B cell (primary cell): ENCODE measurements at regions not wholly inside any gene's neighbourhood (a gene's known extent, or its start where the extent isn't known, plus 50 kb on each side); places are given as distances from the start of the nearest gene placed in this dataset.

Experiments used
- EZH2 ChIP-seq: IDR thresholded peaks from 2 replicates; pipeline ENCODE4 v1.6.1; 2012; ENCODE audit warnings: borderline replicate concordance, low read depth, mild to moderate bottlenecking, moderate library complexity, low read length; ENCODE audit not compliant: insufficient read depth, poor library complexity, severe bottlenecking
- TF ChIP-seq, protein P1 (sequence below): fragments of 200-600 bp; IDR thresholded peaks from one replicate; pipeline ENCODE4 v1.8.0; 2022; ENCODE audit warnings: antibody characterized with exemption, mild to moderate bottlenecking

DNA sequence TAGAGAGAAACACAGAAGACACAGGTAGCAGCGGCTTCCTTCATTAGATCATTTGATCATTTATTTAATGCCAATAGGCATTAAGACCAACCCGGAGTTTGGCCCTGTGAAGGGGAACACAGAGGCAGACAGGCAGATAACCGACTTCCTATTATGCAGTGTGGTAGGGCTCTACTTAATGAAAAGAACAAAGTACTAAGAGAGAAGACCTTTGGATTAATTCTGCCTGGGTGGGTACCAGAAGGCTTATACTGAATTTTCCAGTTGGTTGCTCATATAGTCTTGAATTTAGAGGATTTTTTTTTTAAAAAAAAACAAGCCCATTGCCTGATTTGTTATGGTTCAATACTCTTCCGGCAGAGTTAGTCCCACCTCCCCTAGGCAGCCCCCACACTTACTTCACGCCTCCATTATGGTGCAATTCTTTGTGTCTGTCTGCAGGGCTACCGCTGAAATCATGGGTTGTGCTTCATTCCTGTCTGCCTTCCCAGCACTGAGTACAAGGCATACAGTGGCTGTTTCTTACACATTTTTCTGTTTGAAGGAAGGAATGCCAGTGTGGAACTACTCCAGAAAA is 244.3 kb upstream of the APCDD1 start:
- TF ChIP-seq, protein P1, sequence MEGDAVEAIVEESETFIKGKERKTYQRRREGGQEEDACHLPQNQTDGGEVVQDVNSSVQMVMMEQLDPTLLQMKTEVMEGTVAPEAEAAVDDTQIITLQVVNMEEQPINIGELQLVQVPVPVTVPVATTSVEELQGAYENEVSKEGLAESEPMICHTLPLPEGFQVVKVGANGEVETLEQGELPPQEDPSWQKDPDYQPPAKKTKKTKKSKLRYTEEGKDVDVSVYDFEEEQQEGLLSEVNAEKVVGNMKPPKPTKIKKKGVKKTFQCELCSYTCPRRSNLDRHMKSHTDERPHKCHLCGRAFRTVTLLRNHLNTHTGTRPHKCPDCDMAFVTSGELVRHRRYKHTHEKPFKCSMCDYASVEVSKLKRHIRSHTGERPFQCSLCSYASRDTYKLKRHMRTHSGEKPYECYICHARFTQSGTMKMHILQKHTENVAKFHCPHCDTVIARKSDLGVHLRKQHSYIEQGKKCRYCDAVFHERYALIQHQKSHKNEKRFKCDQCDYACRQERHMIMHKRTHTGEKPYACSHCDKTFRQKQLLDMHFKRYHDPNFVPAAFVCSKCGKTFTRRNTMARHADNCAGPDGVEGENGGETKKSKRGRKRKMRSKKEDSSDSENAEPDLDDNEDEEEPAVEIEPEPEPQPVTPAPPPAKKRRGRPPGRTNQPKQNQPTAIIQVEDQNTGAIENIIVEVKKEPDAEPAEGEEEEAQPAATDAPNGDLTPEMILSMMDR: no peak
- no peak for TF ChIP-seq EZH2
